ENCODE measurements at regions not wholly inside any gene's neighbourhood (a gene's known extent, or its start where the extent isn't known, plus 50 kb on each side); places are given as distances from the start of the nearest gene placed in this dataset.

DNA sequence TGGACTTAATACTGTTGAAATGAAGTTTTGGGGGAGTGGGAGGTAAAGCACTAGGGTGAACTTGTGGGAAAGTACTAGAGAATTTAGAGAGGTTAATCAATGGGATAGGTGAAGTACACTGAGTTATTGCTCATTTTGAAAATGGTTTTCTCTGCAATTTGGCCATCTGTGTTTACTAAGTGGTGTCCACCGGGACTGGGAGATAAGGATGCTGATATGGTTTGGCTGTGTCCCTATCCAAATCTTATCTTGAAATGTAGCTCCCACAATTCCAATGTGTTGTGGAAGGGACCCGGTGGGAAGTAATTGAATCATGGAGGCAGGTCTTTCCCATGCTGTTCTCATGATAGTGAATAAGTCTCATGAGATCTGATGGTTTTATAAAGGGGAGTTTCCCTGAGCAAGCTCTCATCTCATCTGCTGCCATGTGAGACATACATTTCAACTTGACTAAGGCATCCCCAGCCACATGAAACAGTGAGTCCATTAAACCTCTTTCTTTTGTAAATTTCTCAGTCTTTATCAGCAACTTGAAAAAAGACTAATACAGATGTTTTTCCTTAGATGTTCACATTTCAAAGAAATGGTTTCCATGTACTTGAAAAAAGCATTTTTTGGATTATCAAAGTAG lies 1569.4 kb upstream of the PRR20A start:
- H3K27me3 Mint-ChIP-seq (ENCODE audit: low read depth, unreplicated experiment), result no peaks in the 10 kb centered on the region
- TF ChIP-seq, protein P1, sequence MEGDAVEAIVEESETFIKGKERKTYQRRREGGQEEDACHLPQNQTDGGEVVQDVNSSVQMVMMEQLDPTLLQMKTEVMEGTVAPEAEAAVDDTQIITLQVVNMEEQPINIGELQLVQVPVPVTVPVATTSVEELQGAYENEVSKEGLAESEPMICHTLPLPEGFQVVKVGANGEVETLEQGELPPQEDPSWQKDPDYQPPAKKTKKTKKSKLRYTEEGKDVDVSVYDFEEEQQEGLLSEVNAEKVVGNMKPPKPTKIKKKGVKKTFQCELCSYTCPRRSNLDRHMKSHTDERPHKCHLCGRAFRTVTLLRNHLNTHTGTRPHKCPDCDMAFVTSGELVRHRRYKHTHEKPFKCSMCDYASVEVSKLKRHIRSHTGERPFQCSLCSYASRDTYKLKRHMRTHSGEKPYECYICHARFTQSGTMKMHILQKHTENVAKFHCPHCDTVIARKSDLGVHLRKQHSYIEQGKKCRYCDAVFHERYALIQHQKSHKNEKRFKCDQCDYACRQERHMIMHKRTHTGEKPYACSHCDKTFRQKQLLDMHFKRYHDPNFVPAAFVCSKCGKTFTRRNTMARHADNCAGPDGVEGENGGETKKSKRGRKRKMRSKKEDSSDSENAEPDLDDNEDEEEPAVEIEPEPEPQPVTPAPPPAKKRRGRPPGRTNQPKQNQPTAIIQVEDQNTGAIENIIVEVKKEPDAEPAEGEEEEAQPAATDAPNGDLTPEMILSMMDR (IDR thresholded peaks at IDR 0.05; ENCODE audit: insufficient read depth, low read depth, low read length), result no peak
- TF ChIP-seq EZH2 (IDR thresholded peaks at IDR 0.05; ENCODE audit: insufficient read depth, low read length), result no peak
- H3K27ac Mint-ChIP-seq (ENCODE audit: unreplicated experiment), result no peak overlapping the region
- DNase-seq (ENCODE audit: low read depth) (no peak), FAIRE-seq (no peak)
- no peaks in the 10 kb centered on the region for H3K9me3 Mint-ChIP-seq (ENCODE audit: unreplicated experiment)
- H3K27me3 ChIP-seq (ENCODE audit: insufficient read depth, low read length), result no peaks in the 10 kb centered on the region
- H3K9ac ChIP-seq (ENCODE audit: low read length), result no peak overlapping the region
- H4K20me1 ChIP-seq (ENCODE audit: insufficient read depth, low read length), result no peaks in the 10 kb centered on the region
- no peaks in the 10 kb centered on the region for H3K79me2 ChIP-seq (ENCODE audit: insufficient read depth, low read length)
- H3K36me3 Mint-ChIP-seq (ENCODE audit: low read depth, unreplicated experiment), result no peaks in the 10 kb centered on the region
- H2AFZ ChIP-seq (ENCODE audit: low read depth, low read length), result no peak overlapping the region
- no peak overlapping the region for H3K4me3 Mint-ChIP-seq (ENCODE audit: unreplicated experiment)
- no peaks in the 10 kb centered on the region for H3K36me3 ChIP-seq (ENCODE audit: insufficient read depth, low read length)
- no peak overlapping the region for H3K4me3 ChIP-seq (ENCODE audit: insufficient read depth, low read depth, low read length)
- no peaks in the 10 kb centered on the region for H3K9me3 ChIP-seq (ENCODE audit: insufficient read depth, low read depth, low read length)
- no peaks in the 10 kb centered on the region for H3K4me1 ChIP-seq (ENCODE audit: insufficient read depth, low read length)
- no peaks in the 10 kb centered on the region for H3K4me1 Mint-ChIP-seq (ENCODE audit: low read depth, unreplicated experiment)
- no peak overlapping the region for H3K4me2 ChIP-seq (ENCODE audit: low read length)
- no peak overlapping the region for H3K27ac ChIP-seq (ENCODE audit: low read depth, low read length)

DNA sequence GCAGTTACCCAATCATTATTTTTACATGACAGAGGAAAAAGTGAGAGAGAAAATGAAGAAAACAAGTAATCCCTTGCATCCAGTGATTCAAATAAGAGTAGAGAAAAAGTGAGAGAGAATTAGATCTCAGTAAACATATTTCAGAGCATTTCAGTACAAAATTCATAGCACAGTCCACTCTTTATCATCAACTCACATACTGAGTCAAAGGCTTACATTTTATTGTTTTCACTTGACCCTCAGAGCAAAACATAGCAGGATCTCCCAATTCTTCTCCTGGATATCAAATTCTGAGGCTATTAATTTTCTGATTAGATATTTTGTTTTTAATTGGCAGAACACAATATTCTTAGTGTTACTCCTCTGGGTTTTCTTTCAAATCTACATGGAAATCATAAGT lies 1568.3 kb upstream of the PRR20A start:
- no peak overlapping the region for H3K4me2 ChIP-seq (ENCODE audit: low read length)
- FAIRE-seq (no peak), DNase-seq (ENCODE audit: low read depth) (no peak)
- H4K20me1 ChIP-seq (ENCODE audit: insufficient read depth, low read length), result no peaks in the 10 kb centered on the region
- H3K4me1 Mint-ChIP-seq (ENCODE audit: low read depth, unreplicated experiment), result no peaks in the 10 kb centered on the region
- H3K27ac ChIP-seq (ENCODE audit: low read depth, low read length), result no peak overlapping the region
- no peaks in the 10 kb centered on the region for H3K9me3 ChIP-seq (ENCODE audit: insufficient read depth, low read depth, low read length)
- H3K4me1 ChIP-seq (ENCODE audit: insufficient read depth, low read length), result no peaks in the 10 kb centered on the region
- H3K4me3 Mint-ChIP-seq (ENCODE audit: unreplicated experiment), result no peak overlapping the region
- no peaks in the 10 kb centered on the region for H3K79me2 ChIP-seq (ENCODE audit: insufficient read depth, low read length)
- no peak overlapping the region for H3K4me3 ChIP-seq (ENCODE audit: insufficient read depth, low read depth, low read length)
- no peak overlapping the region for H3K9ac ChIP-seq (ENCODE audit: low read length)
- no peaks in the 10 kb centered on the region for H3K36me3 Mint-ChIP-seq (ENCODE audit: low read depth, unreplicated experiment)
- H3K27me3 Mint-ChIP-seq (ENCODE audit: low read depth, unreplicated experiment), result peaks cover under 1% of the 10 kb centered on the region
- TF ChIP-seq EZH2 (IDR thresholded peaks at IDR 0.05; ENCODE audit: insufficient read depth, low read length), result no peak
- TF ChIP-seq, protein P1 (IDR thresholded peaks at IDR 0.05; ENCODE audit: insufficient read depth, low read depth, low read length), result no peak
- no peak overlapping the region for H3K27ac Mint-ChIP-seq (ENCODE audit: unreplicated experiment)
- H2AFZ ChIP-seq (ENCODE audit: low read depth, low read length), result no peak overlapping the region
- no peaks in the 10 kb centered on the region for H3K27me3 ChIP-seq (ENCODE audit: insufficient read depth, low read length)
- H3K36me3 ChIP-seq (ENCODE audit: insufficient read depth, low read length), result no peaks in the 10 kb centered on the region
- H3K9me3 Mint-ChIP-seq (ENCODE audit: unreplicated experiment), result no peaks in the 10 kb centered on the region

DNA sequence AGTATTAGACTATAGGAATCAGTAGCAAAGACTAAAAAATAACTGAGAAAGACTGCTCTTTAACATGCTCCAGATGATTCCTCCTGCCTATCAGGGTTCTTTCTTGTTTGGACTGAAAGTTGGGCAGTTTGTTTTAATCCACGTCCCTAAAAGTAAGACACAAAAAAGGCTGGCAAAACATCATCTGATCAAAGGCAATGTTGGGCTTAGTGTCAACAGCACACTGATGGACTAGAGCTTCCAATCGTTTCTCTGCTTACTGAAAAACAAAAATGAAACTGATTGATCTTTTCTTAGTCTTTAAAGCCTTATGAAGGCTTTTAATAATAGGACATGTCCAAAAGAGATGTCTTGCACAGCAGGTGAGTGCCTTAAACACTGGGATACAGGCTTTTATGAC lies 1567.9 kb upstream of the PRR20A start:
- no peaks in the 10 kb centered on the region for H3K4me1 Mint-ChIP-seq (ENCODE audit: low read depth, unreplicated experiment)

More for the DNA sequence above, 1567.9 kb upstream of the PRR20A start:
- H3K9me3 ChIP-seq (ENCODE audit: insufficient read depth, low read depth, low read length), result no peaks in the 10 kb centered on the region
- TF ChIP-seq EZH2 (IDR thresholded peaks at IDR 0.05; ENCODE audit: insufficient read depth, low read length), result no peak
- TF ChIP-seq, protein P1 (IDR thresholded peaks at IDR 0.05; ENCODE audit: insufficient read depth, low read depth, low read length), result no peak
- H3K4me1 ChIP-seq (ENCODE audit: insufficient read depth, low read length), result no peaks in the 10 kb centered on the region
- H3K9ac ChIP-seq (ENCODE audit: low read length), result no peak overlapping the region
- H3K27me3 Mint-ChIP-seq (ENCODE audit: low read depth, unreplicated experiment), result peaks cover 3% of the 10 kb centered on the region
- no peaks in the 10 kb centered on the region for H3K27me3 ChIP-seq (ENCODE audit: insufficient read depth, low read length)
- no peaks in the 10 kb centered on the region for H3K36me3 ChIP-seq (ENCODE audit: insufficient read depth, low read length)
- no peaks in the 10 kb centered on the region for H3K36me3 Mint-ChIP-seq (ENCODE audit: low read depth, unreplicated experiment)
- no peak overlapping the region for H3K4me3 ChIP-seq (ENCODE audit: insufficient read depth, low read depth, low read length)
- H4K20me1 ChIP-seq (ENCODE audit: insufficient read depth, low read length), result no peaks in the 10 kb centered on the region
- H3K9me3 Mint-ChIP-seq (ENCODE audit: unreplicated experiment), result peaks cover under 1% of the 10 kb centered on the region
- FAIRE-seq, result no peak
- DNase-seq (ENCODE audit: low read depth), result no peak
- no peak overlapping the region for H2AFZ ChIP-seq (ENCODE audit: low read depth, low read length)
- no peak overlapping the region for H3K4me3 Mint-ChIP-seq (ENCODE audit: unreplicated experiment)
- no peaks in the 10 kb centered on the region for H3K79me2 ChIP-seq (ENCODE audit: insufficient read depth, low read length)
- H3K4me2 ChIP-seq (ENCODE audit: low read length), result no peak overlapping the region
- no peak overlapping the region for H3K27ac ChIP-seq (ENCODE audit: low read depth, low read length)
- no peak overlapping the region for H3K27ac Mint-ChIP-seq (ENCODE audit: unreplicated experiment)

Measured in astrocyte (in vitro differentiated cells and primary cell).